D721Med (cell line): ENCODE measurements at regions not wholly inside any gene's neighbourhood (a gene's known extent, or its start where the extent isn't known, plus 50 kb on each side); places are given as distances from the start of the nearest gene placed in this dataset.

Experiments used
- DNase-seq: peaks from one replicate; pipeline ENCODE4 v3.0.0; 2011; ENCODE audit warnings: low spot score; ENCODE audit not compliant: insufficient read length
- FAIRE-seq: peaks from 2 replicates; lab custom pipeline; 2011; peaks lifted over from hg19 to GRCh38; lab: Jason Lieb, UNC
- CTCF ChIP-seq: IDR thresholded peaks from 2 replicates; pipeline ENCODE4 v1.5.1; 2012; ENCODE audit warnings: mild to moderate bottlenecking, control low read depth; ENCODE audit not compliant: insufficient read depth; ENCODE audit errors: missing control alignments

- FAIRE-seq (no peak), DNase-seq (no peak)
- TF ChIP-seq CTCF: no peak
These were observed 774.2 kb upstream of the COX7C start for GRCh38 chr5:85843535-85843934.

- FAIRE-seq (no peak), DNase-seq (no peak)
- TF ChIP-seq CTCF: no peak
These were observed 768.3 kb upstream of the COX7C start for GRCh38 chr5:85849411-85849810.

GRCh38 chr5:85865296-85865695 lies 752.4 kb upstream of the COX7C start:
- FAIRE-seq (no peak), DNase-seq (no peak)
- TF ChIP-seq CTCF: no peak

- no peak for DNase-seq
- no peak for TF ChIP-seq CTCF
- FAIRE-seq: no peak
These were observed 749.7 kb upstream of the COX7C start for GRCh38 chr5:85868070-85868469.

- DNase-seq (no peak), FAIRE-seq (no peak)
- TF ChIP-seq CTCF: no peak
These were observed 723.7 kb upstream of the COX7C start for GRCh38 chr5:85893996-85894395.

GRCh38 chr5:85896514-85896913 lies 721.2 kb upstream of the COX7C start:
- DNase-seq (no peak), FAIRE-seq (no peak)
- TF ChIP-seq CTCF: no peak

GRCh38 chr5:85906460-85906859 lies 711.3 kb upstream of the COX7C start:
- no peak for DNase-seq
- FAIRE-seq: no peak
- no peak for TF ChIP-seq CTCF
